Sigmoid colon (tissue), 6 donors: ENCODE measurements at regions not wholly inside any gene's neighbourhood (a gene's known extent, or its start where the extent isn't known, plus 50 kb on each side); places are given as distances from the start of the nearest gene placed in this dataset.

Source experiments
- DNase-seq: peaks from one replicate; pipeline ENCODE4 v3.0.0-alpha.2; 2019
- H3K27ac ChIP-seq, 4 donors: fragments of 200-600 bp; sonication (generic); one replicate each; pipeline ENCODE4 v1.5.1; 2016 to 2019; ENCODE audit warnings: mild to moderate bottlenecking in 1 of 4
- H3K27me3 ChIP-seq, 3 donors: fragments of 200-600 bp; sonication (generic); one replicate each; pipeline ENCODE4 v1.5.1; 2019; ENCODE audit warnings: mild to moderate bottlenecking in 1 of 3
- H3K36me3 ChIP-seq, 4 donors: fragments of 200-600 bp; sonication (generic); one replicate each; pipeline ENCODE4 v1.5.1; 2016 to 2019
- H3K4me1 ChIP-seq, 4 donors: fragments of 200-600 bp; sonication (generic); one replicate each; pipeline ENCODE4 v1.5.1; 2017 to 2019
- H3K4me3 ChIP-seq, 4 donors: fragments of 200-600 bp; sonication (generic); one replicate each; pipeline ENCODE4 v1.5.1; 2017 to 2019; ENCODE audit warnings: mild to moderate bottlenecking in 2 of 4, moderate library complexity in 1 of 4
- H3K9me3 ChIP-seq, 4 donors: fragments of 200-600 bp in 3 of 4; sonication (generic) in 3 of 4; one replicate each; pipeline versions ENCODE4 v1.5.1 to v1.6.1; 2013 to 2019
- CTCF ChIP-seq, 4 experiments: fragments of 450-650 bp in 3 of 4; fragments of 200-600 bp in 1 of 4; IDR thresholded peaks; one replicate each; pipeline ENCODE4 v1.5.1; 2016 to 2019; ENCODE audit warnings: antibody characterized with exemption in 4 of 4, mild to moderate bottlenecking in 3 of 4, moderate library complexity in 2 of 4
- EP300 ChIP-seq, 4 donors: sonication (generic); formaldehyde crosslinking; IDR thresholded peaks; one replicate each; pipeline ENCODE4 v1.6.1; 2017; ENCODE audit warnings: antibody characterized with exemption in 4 of 4
- POLR2A ChIP-seq, 2 donors: fragments of 450-650 bp; IDR thresholded peaks; one replicate each; pipeline ENCODE4 v1.6.1; 2016; ENCODE audit warnings: antibody characterized with exemption in 2 of 2, mild to moderate bottlenecking in 2 of 2, moderate library complexity in 2 of 2
- POLR2AphosphoS5 ChIP-seq, 4 donors: sonication (generic); formaldehyde crosslinking; IDR thresholded peaks; one replicate each; pipeline ENCODE4 v1.6.1; 2017; ENCODE audit warnings: antibody characterized with exemption in 4 of 4
- WGBS, 2 donors: extraction: QIAGEN DNeasy Blood & Tissue Kit; methylation state at CpG; one replicate each; pipeline ENCODE4 v1.1.7; 2013; 5-methylcytosine and 5-hydroxymethylcytosine counted together
- intact Hi-C: fragments of 100-400 bp; cut with DNase I; formaldehyde crosslinking; loops from one replicate; pipeline ENCODE4 v1.15.1; 2023
- donor health status: healthy with polysubstance abuse.
- donor health status: healthy.

GRCh38 chr18:30920757-30921156 is 121.8 kb downstream of the DSC3 start:
- no peak for DNase-seq
- WGBS, 2 donors, result 89 to 90% methylated on average over 5 of the region's 5 CpGs
- Histone ChIP-seq H3K9me3 (no peaks in the 10 kb centered on the region), H3K4me1 (no peaks in the 10 kb centered on the region), H3K36me3 (no peaks in the 10 kb centered on the region), H3K27me3 (no peaks in the 10 kb centered on the region), H3K27ac (no peak overlapping the region), H3K4me3 (no peak overlapping the region)
- intact Hi-C loops, result no loop called here
- no peak for TF ChIP-seq POLR2A (IDR thresholded peaks at IDR 0.05)
- no peak for TF ChIP-seq EP300 (IDR thresholded peaks at IDR 0.05)
- no peak for TF ChIP-seq POLR2AphosphoS5 (IDR thresholded peaks at IDR 0.05)
- TF ChIP-seq CTCF (IDR thresholded peaks at IDR 0.05), result no peak

DNA sequence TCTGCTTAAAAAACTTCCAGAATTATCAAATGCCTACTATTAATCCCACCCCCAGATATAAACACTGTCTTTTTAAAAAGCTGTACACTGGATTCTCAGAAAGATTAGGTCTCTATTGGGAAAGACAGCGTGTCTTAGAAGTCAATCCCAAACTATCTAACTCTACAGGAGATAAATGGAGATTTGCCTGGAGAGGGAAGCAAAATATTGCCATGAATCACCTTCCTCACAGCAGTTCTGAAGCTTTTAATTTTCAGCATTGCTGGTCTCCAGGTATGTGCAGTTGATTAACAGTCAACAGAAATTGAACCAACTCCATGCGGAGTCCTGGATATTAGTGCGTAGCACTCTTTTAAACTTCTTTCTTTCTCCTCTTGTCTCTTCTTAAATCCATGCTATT is 122.2 kb downstream of the DSC3 start:
- no peak overlapping the region for H3K4me3 ChIP-seq
- no peak overlapping the region for H3K27ac ChIP-seq
- H3K4me1 ChIP-seq, result no peaks in the 10 kb centered on the region
- intact Hi-C loops, result no loop called here
- H3K27me3 ChIP-seq, result no peaks in the 10 kb centered on the region
- TF ChIP-seq POLR2A (IDR thresholded peaks at IDR 0.05) (no peak), POLR2AphosphoS5 (IDR thresholded peaks at IDR 0.05) (no peak), EP300 (IDR thresholded peaks at IDR 0.05) (no peak), CTCF (IDR thresholded peaks at IDR 0.05) (no peak)
- no peak for DNase-seq
- 82 to 92% methylated on average over 3 of the region's 3 CpGs for WGBS, 2 donors
- no peaks in the 10 kb centered on the region for H3K9me3 ChIP-seq
- H3K36me3 ChIP-seq, result no peaks in the 10 kb centered on the region

GRCh38 chr18:30917651-30918050 is 124.9 kb downstream of the DSC3 start:
- no peaks in the 10 kb centered on the region for H3K27me3 ChIP-seq
- no peak for DNase-seq
- TF ChIP-seq POLR2AphosphoS5 (IDR thresholded peaks at IDR 0.05) (no peak), EP300 (IDR thresholded peaks at IDR 0.05) (no peak), CTCF (IDR thresholded peaks at IDR 0.05) (no peak), POLR2A (IDR thresholded peaks at IDR 0.05) (no peak)
- H3K27ac ChIP-seq, result no peak overlapping the region
- WGBS, 2 donors, result 64 to 65% methylated on average over 4 of the region's 4 CpGs
- H3K4me1 ChIP-seq, result no peaks in the 10 kb centered on the region
- H3K4me3 ChIP-seq, result no peak overlapping the region
- H3K9me3 ChIP-seq, result no peaks in the 10 kb centered on the region
- intact Hi-C loops, result no loop called here
- H3K36me3 ChIP-seq, result no peaks in the 10 kb centered on the region

DNA sequence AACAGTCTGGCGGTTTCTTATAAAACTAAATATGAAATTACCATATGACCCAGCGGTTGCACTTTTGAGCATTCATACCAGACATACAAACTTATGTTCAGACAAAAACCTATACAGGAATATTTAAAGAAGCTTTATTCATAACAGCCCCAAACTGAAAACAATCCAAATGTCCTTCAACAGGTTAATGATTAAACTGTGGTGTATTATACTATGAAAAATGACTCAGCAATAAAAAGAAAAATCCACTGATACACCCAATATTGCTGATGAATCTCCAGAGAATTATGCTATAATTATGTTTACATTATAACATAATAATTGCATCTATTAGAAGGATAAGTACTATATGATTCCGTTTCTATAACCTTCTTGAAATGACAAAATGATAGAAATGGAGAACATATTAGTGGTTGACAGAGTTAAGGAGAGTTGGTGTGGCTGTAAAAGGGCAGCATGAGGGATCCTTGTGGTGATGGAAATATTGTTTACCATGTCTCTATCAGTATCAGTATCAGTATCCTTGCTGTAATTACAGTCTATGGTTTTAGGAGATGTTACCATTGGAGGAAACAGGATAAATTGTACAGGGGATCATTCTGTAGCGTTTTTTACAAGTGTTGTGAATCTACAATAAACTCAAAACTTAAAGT is 127.1 kb downstream of the DSC3 start:
- H3K4me3 ChIP-seq, result no peak overlapping the region
- H3K27me3 ChIP-seq, result no peaks in the 10 kb centered on the region
- H3K9me3 ChIP-seq, result no peaks in the 10 kb centered on the region
- no peaks in the 10 kb centered on the region for H3K36me3 ChIP-seq
- no peak overlapping the region for H3K27ac ChIP-seq
- H3K4me1 ChIP-seq, result no peaks in the 10 kb centered on the region
- DNase-seq, result no peak
- 49 to 53% methylated on average over 4 of the region's 4 CpGs for WGBS, 2 donors
- intact Hi-C loops, result no loop called here
- TF ChIP-seq EP300 (IDR thresholded peaks at IDR 0.05) (no peak), POLR2AphosphoS5 (IDR thresholded peaks at IDR 0.05) (no peak), POLR2A (IDR thresholded peaks at IDR 0.05) (no peak), CTCF (IDR thresholded peaks at IDR 0.05) (no peak)

GRCh38 chr18:30908381-30908780 is 134.2 kb downstream of the DSC3 start:
- no peak for DNase-seq
- H3K4me3 ChIP-seq, result no peak overlapping the region
- WGBS, 2 donors, result 85 to 86% methylated on average over 1 of the region's 1 CpG
- H3K27me3 ChIP-seq, result no peaks in the 10 kb centered on the region
- H3K27ac ChIP-seq, result no peak overlapping the region
- H3K36me3 ChIP-seq, result no peaks in the 10 kb centered on the region
- H3K4me1 ChIP-seq, result no peaks in the 10 kb centered on the region
- no peaks in the 10 kb centered on the region for H3K9me3 ChIP-seq
- TF ChIP-seq POLR2AphosphoS5 (IDR thresholded peaks at IDR 0.05) (no peak), EP300 (IDR thresholded peaks at IDR 0.05) (no peak), POLR2A (IDR thresholded peaks at IDR 0.05) (no peak), CTCF (IDR thresholded peaks at IDR 0.05) (no peak)
- intact Hi-C loops, result no loop called here
